HG02610 (cell line): ENCODE measurements at regions not wholly inside any gene's neighbourhood (a gene's known extent, or its start where the extent isn't known, plus 50 kb on each side); places are given as distances from the start of the nearest gene placed in this dataset.

ENCODE experiments used
- ATAC-seq: cut with Tn5 transposase; IDR thresholded peaks from one replicate; pipeline ENCODE4 v1.9.1; 2021; ENCODE audit warnings: mild to moderate bottlenecking, moderate library complexity; ENCODE audit not compliant: unreplicated experiment

DNA sequence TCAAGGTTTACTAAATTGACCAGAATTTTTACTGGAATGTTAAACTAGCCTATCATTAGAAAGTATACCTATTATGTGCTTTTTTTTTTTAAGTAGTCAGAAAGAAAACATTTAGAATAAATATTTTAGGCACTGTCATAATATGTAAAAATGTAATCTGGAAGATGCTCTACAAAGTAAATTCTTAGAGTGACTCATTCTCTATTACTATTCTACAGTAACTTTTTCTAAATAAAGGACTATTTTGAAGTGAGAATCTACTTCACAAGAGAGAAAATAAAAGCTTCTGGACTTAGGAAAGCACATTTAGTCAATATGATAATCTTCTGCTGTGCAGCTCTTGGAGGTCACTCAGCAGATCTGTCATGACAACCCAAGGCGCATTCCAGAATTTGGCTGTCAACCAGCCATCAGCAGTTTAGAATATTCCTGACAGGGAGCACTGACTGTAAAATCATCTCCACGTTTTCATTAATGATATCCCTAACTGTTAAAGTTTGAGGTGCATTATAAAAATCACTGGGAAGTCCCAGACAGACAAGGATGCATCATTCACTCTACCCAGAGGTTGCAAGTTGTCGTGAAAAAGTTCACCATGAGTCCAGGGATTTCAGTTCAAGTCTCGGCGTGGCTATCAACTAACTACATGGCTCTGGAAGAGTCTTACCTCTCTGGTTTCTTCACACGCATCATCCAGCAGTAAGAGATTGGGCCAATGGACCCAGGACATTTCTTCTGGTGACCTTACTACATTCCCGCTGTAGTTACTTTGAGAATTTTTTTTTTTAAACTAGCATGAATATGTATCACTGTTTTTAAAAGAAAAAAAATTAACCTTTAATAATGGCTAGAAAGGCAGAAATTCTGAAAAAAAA lies 374.9 kb downstream of the GJA1 start:
- ATAC-seq = no peak

- ATAC-seq = no peak
Measured at GRCh38 chr6:121811106-121811505, 375.7 kb downstream of the GJA1 start.

GRCh38 chr6:121816361-121816760 lies 380.9 kb downstream of the GJA1 start:
- ATAC-seq = no peak

GRCh38 chr6:121816906-121817540 lies 381.6 kb downstream of the GJA1 start:
- ATAC-seq = no peak

DNA sequence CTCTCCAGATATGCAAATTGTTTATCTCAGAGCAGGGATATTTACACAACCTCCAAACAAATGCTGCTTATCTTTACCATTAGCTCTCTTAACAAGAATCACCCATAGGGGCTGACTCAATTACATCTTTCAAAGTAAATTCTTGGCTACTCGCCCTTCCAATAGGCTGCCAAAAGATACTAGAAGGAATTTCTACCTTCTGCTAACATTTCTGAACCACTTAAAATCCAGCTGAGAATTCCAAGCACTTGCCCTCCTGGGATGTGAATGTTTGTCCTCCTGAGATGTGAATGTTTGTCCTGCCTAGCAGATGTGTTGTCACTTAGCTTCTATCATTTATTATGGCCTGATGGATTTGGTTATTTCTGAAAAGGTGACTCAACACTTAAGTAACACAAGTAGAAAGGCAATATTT lies 388.0 kb downstream of the GJA1 start:
- no peak for ATAC-seq

GRCh38 chr6:121826156-121826810 lies 390.8 kb downstream of the GJA1 start:
- ATAC-seq = no peak

- ATAC-seq = no peak
Measured at GRCh38 chr6:121828146-121828886, 392.9 kb downstream of the GJA1 start.

GRCh38 chr6:121830736-121831135 lies 395.3 kb downstream of the GJA1 start:
- ATAC-seq = no peak

- no peak for ATAC-seq
Measured at GRCh38 chr6:121835662-121836061, 400.2 kb downstream of the GJA1 start.

DNA sequence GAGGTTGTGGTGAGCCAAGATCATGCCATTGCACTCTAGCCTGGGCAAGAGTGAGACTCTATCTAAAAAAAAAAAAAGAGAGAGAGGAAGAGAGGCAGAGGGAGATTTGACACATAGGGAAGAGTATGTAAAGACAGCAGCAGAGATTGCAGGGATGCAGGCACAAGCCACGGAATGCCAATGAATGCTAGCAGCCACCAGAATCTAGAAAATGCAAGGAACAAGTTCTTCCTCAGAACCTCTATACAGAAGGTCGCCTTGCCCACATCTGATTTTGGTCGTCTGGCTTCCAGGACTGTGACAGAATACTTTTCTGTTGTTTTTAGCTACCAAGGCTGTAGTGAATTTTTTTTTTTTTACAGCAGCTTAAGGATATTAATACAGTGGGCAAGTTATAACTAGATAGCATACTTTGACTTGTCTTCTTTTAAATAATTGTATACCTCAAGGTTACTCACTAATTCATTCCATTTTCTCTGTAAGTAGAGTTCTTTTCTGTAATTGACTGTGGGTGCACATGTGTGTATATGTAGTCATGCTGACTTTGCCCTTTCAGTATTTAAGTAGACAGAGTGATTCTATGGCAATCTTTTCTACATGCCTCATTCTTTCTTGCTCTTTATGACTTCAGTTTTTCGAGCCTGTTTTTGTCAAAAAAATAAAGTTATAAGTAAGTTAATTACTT lies 402.2 kb downstream of the GJA1 start:
- no peak for ATAC-seq

DNA sequence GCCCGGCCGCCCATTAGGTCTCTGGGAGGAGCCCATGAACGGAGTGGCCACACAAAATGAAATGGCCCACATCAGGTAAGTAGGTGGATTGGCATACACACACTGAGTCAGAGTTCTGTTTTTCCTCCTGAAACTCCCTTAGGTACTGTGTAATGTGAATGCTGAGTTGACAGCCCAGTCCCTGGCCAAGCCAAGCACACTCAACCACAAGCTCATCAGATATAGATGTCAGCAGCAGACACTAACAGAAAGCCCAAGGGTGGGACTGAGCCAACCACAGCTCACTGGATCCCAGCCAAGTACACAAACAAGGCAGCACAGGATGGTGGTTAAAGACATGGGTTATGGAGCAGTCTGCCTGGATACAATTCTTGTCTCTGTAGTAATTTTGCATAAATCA lies 403.4 kb downstream of the GJA1 start:
- ATAC-seq = no peak

DNA sequence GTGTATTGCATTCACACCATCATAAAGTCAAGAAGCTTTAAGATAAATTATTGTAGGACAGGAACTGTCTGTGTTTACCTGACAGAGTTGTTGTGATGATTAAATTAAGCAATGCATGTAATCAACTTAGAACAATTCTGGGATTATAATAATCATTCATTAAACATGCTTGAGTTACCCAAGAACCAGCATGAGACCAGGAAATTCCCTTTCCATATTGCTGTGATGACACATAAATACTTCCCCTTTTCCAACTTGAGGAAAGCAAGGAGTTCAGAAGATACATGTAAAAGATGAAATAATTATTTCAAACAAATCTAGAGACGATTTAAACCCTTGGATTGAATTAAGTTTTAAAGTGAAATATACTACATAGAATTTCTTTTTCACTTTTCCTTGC lies 404.4 kb downstream of the GJA1 start:
- ATAC-seq = no peak

DNA sequence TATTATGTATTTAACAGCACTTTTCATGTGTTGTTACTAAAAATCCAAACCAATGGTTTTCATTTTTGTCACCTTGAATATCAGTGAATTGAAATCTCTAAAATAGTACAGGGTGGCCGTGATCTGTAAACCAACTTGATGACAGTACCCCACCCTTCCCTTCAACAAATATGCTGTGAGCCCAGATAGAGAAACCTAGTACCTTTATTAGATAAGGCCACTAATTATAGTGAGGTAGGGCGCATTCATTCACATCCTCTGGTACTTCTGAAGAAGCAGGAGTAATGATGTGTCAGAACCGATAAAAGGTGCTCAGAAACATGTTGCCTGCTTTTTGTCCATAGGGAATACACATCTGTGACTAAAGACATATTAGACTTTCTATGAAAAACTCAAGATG lies 409.5 kb downstream of the GJA1 start:
- ATAC-seq = no peak

DNA sequence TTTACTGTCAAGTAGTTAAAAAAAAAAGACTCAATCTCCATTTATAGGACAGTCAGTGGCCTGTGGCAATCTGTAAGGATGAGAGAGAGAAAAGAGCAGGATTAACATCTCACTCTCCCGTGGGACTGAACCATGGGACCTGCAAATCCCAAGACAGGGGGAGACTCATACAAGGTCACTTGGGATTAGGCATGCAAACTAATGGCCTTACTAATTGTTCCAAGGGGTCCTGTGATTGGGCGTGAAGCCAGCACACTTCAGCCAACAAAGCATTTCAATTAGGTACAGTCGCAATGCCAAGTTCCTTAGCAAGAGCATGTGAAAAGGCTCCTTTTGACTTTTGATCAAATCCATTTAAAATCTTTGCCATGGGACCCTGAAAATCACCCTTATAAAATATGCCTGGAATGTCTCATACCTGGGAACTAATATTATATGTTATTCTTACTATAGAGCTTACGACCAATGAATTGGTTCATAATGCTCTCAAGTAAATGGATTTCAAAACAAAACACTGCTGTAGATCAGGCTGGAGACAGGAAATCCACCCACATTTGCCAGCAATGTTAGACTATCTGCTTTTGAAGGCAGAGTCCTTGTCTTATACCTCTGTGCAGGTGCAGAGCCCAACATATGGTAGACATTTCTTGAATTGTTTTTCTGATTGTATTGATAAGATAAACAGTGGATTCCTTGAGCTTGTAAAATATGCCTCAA lies 412.5 kb downstream of the GJA1 start:
- ATAC-seq = no peak

GRCh38 chr6:121848523-121849255 lies 413.2 kb downstream of the GJA1 start:
- ATAC-seq = no peak

GRCh38 chr6:121849477-121849876 lies 414.0 kb downstream of the GJA1 start:
- ATAC-seq = peak; percentile 79

DNA sequence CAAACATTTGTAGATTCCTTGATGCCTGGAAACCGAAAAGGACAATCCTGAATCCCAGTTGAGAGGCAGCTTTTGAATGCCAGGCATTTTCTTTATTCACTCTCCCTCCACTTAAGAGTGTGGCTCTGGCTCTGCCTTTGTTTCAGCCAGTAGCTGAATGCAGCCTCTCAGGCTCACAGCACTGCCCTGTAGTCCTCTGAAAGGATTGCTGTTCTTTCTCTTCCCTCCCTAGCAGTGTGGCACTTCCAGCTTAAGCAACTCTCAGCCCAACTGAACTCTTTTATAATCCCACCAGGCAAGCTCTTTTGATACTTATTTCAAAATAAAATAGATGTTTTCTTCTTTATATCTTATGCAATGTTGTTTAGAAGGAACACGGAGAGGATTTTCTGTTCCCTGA lies 415.6 kb downstream of the GJA1 start:
- no peak for ATAC-seq

GRCh38 chr6:121853686-121854085 lies 418.2 kb downstream of the GJA1 start:
- ATAC-seq = no peak

- ATAC-seq = no peak
Measured at GRCh38 chr6:121855521-121855920, 420.1 kb downstream of the GJA1 start.
